CD14-positive monocyte (primary cell): ENCODE measurements at regions not wholly inside any gene's neighbourhood (a gene's known extent, or its start where the extent isn't known, plus 50 kb on each side); places are given as distances from the start of the nearest gene placed in this dataset.

Experiments used
- DNase-seq, 3 donors: peaks; one replicate each; pipeline ENCODE4 v3.0.0-alpha.2; 2011 to 2022
- H2AFZ ChIP-seq: 2 replicates; pipeline ENCODE4 v1.6.0; 2012; ENCODE audit warnings: mild to moderate bottlenecking, low read depth, low read length, inconsistent platforms; ENCODE audit not compliant: insufficient read depth, poor library complexity, severe bottlenecking
- H3K27ac ChIP-seq, 2 donors: 1 replicate in 1 of 2; 2 replicates in 1 of 2; pipeline ENCODE4 v1.5.1; 2012 to 2013; ENCODE audit warnings: low read length in 2 of 2, control low read depth in 1 of 2, inconsistent platforms in 1 of 2, low read depth in 1 of 2, mild to moderate bottlenecking in 1 of 2
- H3K27me3 ChIP-seq, 2 donors: one replicate each; pipeline versions ENCODE4 v1.6.0 to v1.6.1; 2011 to 2013; ENCODE audit warnings: low read length in 2 of 2; ENCODE audit not compliant: control insufficient read depth in 2 of 2, insufficient read depth in 2 of 2
- H3K36me3 ChIP-seq, 2 donors: replicated peaks in 1 of 2; 1 replicate in 1 of 2; 2 replicates in 1 of 2; pipeline versions ENCODE4 v1.5.1 to v1.6.1; 2012 to 2013; ENCODE audit warnings: low read length in 2 of 2, control low read depth in 1 of 2, inconsistent platforms in 1 of 2, mild to moderate bottlenecking in 1 of 2; ENCODE audit not compliant: insufficient read depth in 2 of 2, control insufficient read depth in 1 of 2
- H3K4me1 ChIP-seq, 2 donors: 1 replicate in 1 of 2; 2 replicates in 1 of 2; pipeline versions ENCODE4 v1.5.1 to v1.6.1; 2012 to 2013; ENCODE audit warnings: low read length in 2 of 2, control low read depth in 1 of 2, inconsistent platforms in 1 of 2, mild to moderate bottlenecking in 1 of 2, moderate library complexity in 1 of 2; ENCODE audit not compliant: insufficient read depth in 2 of 2, control insufficient read depth in 1 of 2
- H3K4me2 ChIP-seq: replicated peaks from 2 replicates; pipeline ENCODE3; 2012; ENCODE audit warnings: low read length, moderate library complexity, mild to moderate bottlenecking; ENCODE audit not compliant: poor library complexity, severe bottlenecking; ENCODE audit errors: extremely low read depth
- H3K4me3 ChIP-seq, 3 experiments: fragments of 200-600 bp in 1 of 3; sonication (generic) in 1 of 3; replicated peaks in 1 of 3; 1 replicate in 2 of 3; 2 replicates in 1 of 3; pipeline ENCODE4 v1.5.1; 2011 to 2013; ENCODE audit warnings: low read length in 3 of 3, mild to moderate bottlenecking in 3 of 3, control low read depth in 2 of 3, low read depth in 2 of 3, inconsistent platforms in 1 of 3, moderate library complexity in 1 of 3
- H3K79me2 ChIP-seq: 2 replicates; pipeline ENCODE4 v1.6.0; 2012; ENCODE audit warnings: mild to moderate bottlenecking, control low read depth, inconsistent platforms, low read length, moderate library complexity; ENCODE audit not compliant: insufficient read depth
- H3K9ac ChIP-seq: 2 replicates; pipeline ENCODE4 v1.6.0; 2017; ENCODE audit warnings: low read length, mild to moderate bottlenecking; ENCODE audit not compliant: insufficient read depth, poor library complexity, severe bottlenecking
- H3K9me3 ChIP-seq, 2 donors: replicated peaks in 1 of 2; 1 replicate in 1 of 2; 2 replicates in 1 of 2; pipeline versions ENCODE4 v1.5.1 to v1.6.1; 2012 to 2013; ENCODE audit warnings: low read length in 2 of 2, control low read depth in 1 of 2; ENCODE audit not compliant: control insufficient read depth in 1 of 2, insufficient read depth in 1 of 2
- H4K20me1 ChIP-seq: 2 replicates; pipeline ENCODE4 v1.6.0; 2012; ENCODE audit warnings: mild to moderate bottlenecking, low read length, control low read depth, moderate library complexity; ENCODE audit not compliant: insufficient read depth
- H3K27ac Mint-ChIP-seq, 7 donors: one replicate each; pipeline ENCODE4 v1.8.0; 2020; ENCODE audit warnings: mild to moderate bottlenecking in 7 of 7, mixed read lengths in 7 of 7, moderate library complexity in 6 of 7, inconsistent platforms in 2 of 7
- H3K27me3 Mint-ChIP-seq, 3 donors: one replicate each; pipeline ENCODE4 v1.8.0; 2021 to 2022; ENCODE audit warnings: low read depth in 3 of 3, mild to moderate bottlenecking in 3 of 3, mixed read lengths in 3 of 3, moderate library complexity in 3 of 3, inconsistent platforms in 1 of 3
- H3K36me3 Mint-ChIP-seq, 2 donors: one replicate each; pipeline ENCODE4 v1.8.0; 2020; ENCODE audit warnings: mixed read lengths in 2 of 2, inconsistent platforms in 1 of 2, mild to moderate bottlenecking in 1 of 2
- H3K4me1 Mint-ChIP-seq: one replicate; pipeline ENCODE4 v1.8.0; 2020; ENCODE audit warnings: mild to moderate bottlenecking, mixed read lengths
- H3K4me3 Mint-ChIP-seq, 2 donors: one replicate each; pipeline ENCODE4 v1.8.0; 2020; ENCODE audit warnings: mild to moderate bottlenecking in 2 of 2, mixed read lengths in 2 of 2, moderate library complexity in 1 of 2
- H3K9me3 Mint-ChIP-seq, 7 donors: one replicate each; pipeline ENCODE4 v1.8.0; 2020 to 2022; ENCODE audit warnings: mixed read lengths in 7 of 7, mild to moderate bottlenecking in 6 of 7, moderate library complexity in 6 of 7, inconsistent platforms in 2 of 7
- WGBS: methylation state at CpG from one replicate; pipeline ENCODE4 v1.1.5; 2013; ENCODE audit warnings: missing lambda C conversion rate; ENCODE audit not compliant: insufficient coverage; 5-methylcytosine and 5-hydroxymethylcytosine counted together
- intact Hi-C, 2 donors: fragments of 100-400 bp; cut with micrococcal nuclease; formaldehyde crosslinking; loops; one replicate each; pipeline versions ENCODE4 v1.15.0 to v1.15.1; 2023
- TF ChIP-seq, protein P1 (sequence below): fragments of 200-600 bp; IDR thresholded peaks from one replicate; pipeline ENCODE4 v1.8.0; 2022; ENCODE audit warnings: antibody characterized with exemption, mild to moderate bottlenecking

DNA sequence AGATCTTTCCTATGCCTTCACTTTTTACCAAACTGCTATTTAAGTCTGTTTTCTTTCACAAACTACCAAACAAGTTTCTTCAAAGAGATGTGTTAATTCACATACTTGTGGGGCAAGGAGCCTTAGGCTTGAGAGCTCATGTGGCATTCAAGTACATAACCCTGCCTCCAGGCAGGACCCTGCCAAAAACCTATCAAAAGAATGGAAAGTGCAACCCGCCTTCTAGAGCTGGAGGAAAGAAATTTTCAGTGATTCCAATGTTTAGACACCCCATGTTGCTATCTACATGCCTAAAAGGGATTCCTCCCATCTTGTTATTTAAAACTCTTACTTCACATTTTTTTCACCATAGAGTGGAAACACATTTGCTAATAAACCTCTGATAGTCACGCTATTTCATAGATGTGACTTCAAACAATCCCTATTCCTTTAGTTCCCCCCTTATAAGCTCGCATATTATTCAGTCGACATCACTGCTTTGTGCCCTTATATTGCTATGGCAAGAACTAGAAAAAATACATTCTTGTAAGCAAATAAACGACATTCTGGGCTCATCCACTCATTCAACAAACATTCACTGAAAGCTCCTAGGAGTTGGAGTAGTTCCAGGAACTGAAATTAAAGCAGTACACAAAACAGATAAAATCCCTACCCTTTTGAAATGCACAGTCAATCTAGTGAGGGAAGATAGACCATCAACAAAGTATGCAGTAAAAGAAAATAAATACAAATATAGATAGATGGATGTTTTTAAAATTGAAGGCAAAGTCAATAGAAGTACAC is 518.1 kb downstream of the ELAVL2 start:
- Histone ChIP-seq H3K79me2 (no peaks in the 10 kb centered on the region), H3K27ac (no peak overlapping the region), H3K27me3 (no peaks in the 10 kb centered on the region), H3K4me1 (no peaks in the 10 kb centered on the region), H3K9me3 (no peaks in the 10 kb centered on the region), H4K20me1 (no peaks in the 10 kb centered on the region), H3K9ac (no peak overlapping the region), H3K4me2 (no peak overlapping the region), H3K4me3 (no peak overlapping the region), H3K36me3 (no peaks in the 10 kb centered on the region), H2AFZ (no peak overlapping the region)
- TF ChIP-seq, protein P1, sequence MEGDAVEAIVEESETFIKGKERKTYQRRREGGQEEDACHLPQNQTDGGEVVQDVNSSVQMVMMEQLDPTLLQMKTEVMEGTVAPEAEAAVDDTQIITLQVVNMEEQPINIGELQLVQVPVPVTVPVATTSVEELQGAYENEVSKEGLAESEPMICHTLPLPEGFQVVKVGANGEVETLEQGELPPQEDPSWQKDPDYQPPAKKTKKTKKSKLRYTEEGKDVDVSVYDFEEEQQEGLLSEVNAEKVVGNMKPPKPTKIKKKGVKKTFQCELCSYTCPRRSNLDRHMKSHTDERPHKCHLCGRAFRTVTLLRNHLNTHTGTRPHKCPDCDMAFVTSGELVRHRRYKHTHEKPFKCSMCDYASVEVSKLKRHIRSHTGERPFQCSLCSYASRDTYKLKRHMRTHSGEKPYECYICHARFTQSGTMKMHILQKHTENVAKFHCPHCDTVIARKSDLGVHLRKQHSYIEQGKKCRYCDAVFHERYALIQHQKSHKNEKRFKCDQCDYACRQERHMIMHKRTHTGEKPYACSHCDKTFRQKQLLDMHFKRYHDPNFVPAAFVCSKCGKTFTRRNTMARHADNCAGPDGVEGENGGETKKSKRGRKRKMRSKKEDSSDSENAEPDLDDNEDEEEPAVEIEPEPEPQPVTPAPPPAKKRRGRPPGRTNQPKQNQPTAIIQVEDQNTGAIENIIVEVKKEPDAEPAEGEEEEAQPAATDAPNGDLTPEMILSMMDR, result no peak
- intact Hi-C loops, result no loop called here
- no peaks in the 10 kb centered on the region for H3K36me3 Mint-ChIP-seq
- H3K4me1 Mint-ChIP-seq, result no peaks in the 10 kb centered on the region
- H3K27me3 Mint-ChIP-seq, result no peaks in the 10 kb centered on the region
- H3K4me3 Mint-ChIP-seq, result no peak overlapping the region
- WGBS, result no CpG with 5 or more reads among the region's 5 CpGs
- H3K9me3 Mint-ChIP-seq, result peaks cover 0 to 3% (median 0%) of the 10 kb centered on the region in 7 donors
- DNase-seq, result no peak
- no peak overlapping the region for H3K27ac Mint-ChIP-seq

GRCh38 chr9:23309800-23310199 is 516.2 kb downstream of the ELAVL2 start:
- no peaks in the 10 kb centered on the region for H3K4me1 ChIP-seq
- Mint-ChIP-seq H3K36me3 (no peaks in the 10 kb centered on the region), H3K27me3 (no peaks in the 10 kb centered on the region), H3K27ac (no peak overlapping the region), H3K4me1 (no peaks in the 10 kb centered on the region), H3K9me3 (peaks cover 0 to 3% (median 0%) of the 10 kb centered on the region in 7 donors), H3K4me3 (no peak overlapping the region)
- no peak overlapping the region for H3K4me2 ChIP-seq
- no peak overlapping the region for H3K4me3 ChIP-seq
- H3K27ac ChIP-seq, result no peak overlapping the region
- no peak for DNase-seq
- no peaks in the 10 kb centered on the region for H3K36me3 ChIP-seq
- intact Hi-C loops, result no loop called here
- H3K9ac ChIP-seq, result no peak overlapping the region
- no peaks in the 10 kb centered on the region for H3K9me3 ChIP-seq
- H2AFZ ChIP-seq, result no peak overlapping the region
- no peaks in the 10 kb centered on the region for H3K79me2 ChIP-seq
- TF ChIP-seq, protein P1, result no peak
- no peaks in the 10 kb centered on the region for H4K20me1 ChIP-seq
- no peaks in the 10 kb centered on the region for H3K27me3 ChIP-seq
